Activated naive CD4-positive, alpha-beta T cell treated with anti-CD3 and anti-CD28 coated beads for 36 hours (primary cell): ENCODE measurements at regions not wholly inside any gene's neighbourhood (a gene's known extent, or its start where the extent isn't known, plus 50 kb on each side); places are given as distances from the start of the nearest gene placed in this dataset.
A peak's percentile ranks its signal among the peaks of the same experiment; 100 is the strongest.
"Not testable (repeated sequence)": the region's sequence is repeated elsewhere in the genome, so short reads cannot be mapped to it uniquely, and the experiment has no call there.

ENCODE experiments used
- CTCF ChIA-PET: fragments of 350-600 bp; sonication (Branson Sonifier 250); formaldehyde crosslinking; loops from one replicate; lab custom pipeline; 2021; ENCODE audit warnings: antibody characterized with exemption; lab: Charles Lee
- DNase-seq: peaks from one replicate; pipeline ENCODE4 v3.0.0-alpha.2; 2020
- H3K27ac Mint-ChIP-seq: one replicate; pipeline ENCODE4 v1.8.0; 2021; ENCODE audit warnings: mild to moderate bottlenecking, mixed read lengths
- H3K27me3 Mint-ChIP-seq: one replicate; pipeline ENCODE4 v1.8.0; 2021; ENCODE audit warnings: low read depth, mixed read lengths
- H3K36me3 Mint-ChIP-seq: one replicate; pipeline ENCODE4 v1.8.0; 2021; ENCODE audit warnings: low read depth, mixed read lengths
- H3K4me1 Mint-ChIP-seq: one replicate; pipeline ENCODE4 v1.8.0; 2021; ENCODE audit warnings: low read depth, mixed read lengths
- H3K4me3 Mint-ChIP-seq: one replicate; pipeline ENCODE4 v1.8.0; 2021; ENCODE audit warnings: mild to moderate bottlenecking, moderate library complexity, mixed read lengths
- H3K9me3 Mint-ChIP-seq: one replicate; pipeline ENCODE4 v1.8.0; 2021; ENCODE audit warnings: mixed read lengths
- intact Hi-C: fragments of 100-400 bp; cut with micrococcal nuclease; formaldehyde crosslinking; loops from one replicate; pipeline ENCODE4 v1.15.1; 2023

GRCh38 chr12:131639270-131639940, 71.5 kb upstream of the SFSWAP start:
- Mint-ChIP-seq H3K27me3 (no peaks in the 10 kb centered on the region), H3K36me3 (no peaks in the 10 kb centered on the region), H3K9me3 (no peaks in the 10 kb centered on the region), H3K4me3 (no peak overlapping the region), H3K27ac (no peak overlapping the region), H3K4me1 (no peaks in the 10 kb centered on the region)
- DNase-seq: no peak
- CTCF ChIA-PET: interaction anchor here (0.5 kb wide), 1 partner anchor 104 kb away, joined by 3 read pairs; no protein-coding TSS in a partner anchor
- intact Hi-C loops: no loop called here

DNA sequence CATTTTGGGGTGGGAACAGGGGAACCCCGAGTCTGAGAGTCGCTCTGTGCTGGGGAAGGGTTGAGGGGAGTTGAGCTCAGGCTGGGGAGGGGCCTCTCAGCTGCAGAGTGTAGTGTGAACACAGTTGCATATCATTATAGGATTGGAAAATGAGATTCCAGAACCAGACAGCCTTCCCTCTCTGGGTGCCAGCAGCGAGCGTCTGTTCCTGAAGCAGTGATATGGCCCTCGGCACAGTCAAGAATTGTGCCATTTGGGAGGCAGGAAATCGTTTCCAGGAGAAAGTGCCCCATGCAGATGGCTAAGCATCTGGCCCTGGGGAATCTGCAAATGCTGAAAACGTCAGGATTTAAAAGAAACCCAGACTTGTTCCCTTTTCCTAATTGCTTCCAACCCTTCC, 70.4 kb upstream of the SFSWAP start:
- Mint-ChIP-seq H3K4me3 (no peak overlapping the region), H3K27ac (no peak overlapping the region), H3K27me3 (no peaks in the 10 kb centered on the region), H3K4me1 (no peaks in the 10 kb centered on the region), H3K9me3 (no peaks in the 10 kb centered on the region), H3K36me3 (no peaks in the 10 kb centered on the region)
- no peak for DNase-seq
- CTCF ChIA-PET: interaction anchor here (0.6 kb wide), 1 partner anchor 563 kb away, joined by 3 read pairs; no protein-coding TSS in a partner anchor
- intact Hi-C loops: loop anchor here (5.0 kb wide), 1 partner anchor 328 kb away; no protein-coding TSS in a partner anchor

DNA sequence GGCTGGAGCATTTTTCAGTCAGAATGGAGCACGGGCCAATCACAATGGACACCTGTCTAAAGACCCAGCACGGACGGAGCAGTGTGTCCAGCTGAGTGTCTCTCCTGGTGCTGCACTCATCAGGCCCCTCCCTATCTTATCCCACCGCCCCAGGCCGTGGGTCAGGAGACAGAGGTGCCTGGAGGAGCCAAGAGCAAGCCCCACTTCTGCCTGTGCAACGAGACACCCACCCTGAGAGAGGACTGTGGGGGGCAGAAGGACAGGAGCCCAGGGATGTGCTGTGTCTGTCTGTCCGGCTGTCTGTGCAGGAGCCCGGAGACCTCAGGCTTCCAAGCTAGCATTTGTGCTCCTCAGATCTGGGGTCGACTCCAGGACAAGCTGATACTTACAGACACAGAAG, 69.6 kb upstream of the SFSWAP start:
- Mint-ChIP-seq H3K9me3 (no peaks in the 10 kb centered on the region), H3K4me1 (no peaks in the 10 kb centered on the region), H3K27me3 (no peaks in the 10 kb centered on the region), H3K27ac (no peak overlapping the region), H3K4me3 (no peak overlapping the region), H3K36me3 (no peaks in the 10 kb centered on the region)
- CTCF ChIA-PET: no interaction called here
- intact Hi-C loops: loop anchor here (5.0 kb wide), 1 partner anchor 329 kb away; no protein-coding TSS in a partner anchor
- DNase-seq: no peak

DNA sequence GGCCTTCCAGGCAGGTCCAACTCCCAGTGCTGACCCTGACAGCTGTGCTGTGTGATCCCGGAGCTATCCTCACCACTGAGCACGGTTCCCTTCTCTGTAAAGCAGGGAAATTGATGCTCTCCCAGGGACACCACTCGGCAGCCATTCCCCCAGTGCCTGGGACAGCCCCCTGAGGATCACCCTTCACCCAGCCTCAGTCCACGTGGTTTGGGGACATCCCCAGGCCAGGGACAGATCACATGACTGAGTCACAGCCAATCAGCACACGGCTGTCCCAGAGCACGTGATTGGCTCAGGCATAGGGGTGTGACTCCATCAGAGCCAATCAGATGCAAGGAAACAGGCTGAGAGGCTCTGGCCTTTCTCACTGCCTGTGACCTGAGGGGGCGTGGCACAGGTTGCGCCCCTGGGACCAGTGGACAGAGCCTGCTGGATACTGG, 68.8 kb upstream of the SFSWAP start:
- no peak overlapping the region for H3K4me3 Mint-ChIP-seq
- no peaks in the 10 kb centered on the region for H3K27me3 Mint-ChIP-seq
- CTCF ChIA-PET: no interaction called here
- DNase-seq: peak; percentile 20
- H3K9me3 Mint-ChIP-seq: no peaks in the 10 kb centered on the region
- no peaks in the 10 kb centered on the region for H3K4me1 Mint-ChIP-seq
- intact Hi-C loops: loop anchor here (5.0 kb wide), 1 partner anchor 330 kb away; no protein-coding TSS in a partner anchor
- no peaks in the 10 kb centered on the region for H3K36me3 Mint-ChIP-seq
- H3K27ac Mint-ChIP-seq: no peak overlapping the region

DNA sequence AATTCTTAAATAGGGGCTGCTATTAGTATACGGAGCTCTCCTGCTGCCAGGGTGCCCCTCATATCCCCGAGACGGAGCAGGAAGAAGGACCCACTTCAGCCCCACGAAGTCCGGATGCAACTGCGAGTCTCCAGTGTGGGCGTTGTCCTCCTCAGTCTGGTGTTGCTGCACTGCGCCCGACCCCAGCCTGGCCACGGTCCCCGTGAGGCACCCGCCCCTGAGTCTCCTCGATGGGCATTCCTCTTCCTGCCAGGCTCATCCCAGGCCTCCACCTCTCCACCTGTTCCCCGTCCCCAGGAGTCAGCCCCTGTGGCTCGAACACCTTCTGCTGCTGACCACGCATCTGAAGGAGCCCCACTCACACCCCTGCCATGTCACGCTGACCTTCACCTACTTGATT, 68.1 kb upstream of the SFSWAP start:
- Mint-ChIP-seq H3K4me1 (no peaks in the 10 kb centered on the region), H3K27me3 (peaks cover 3% of the 10 kb centered on the region), H3K27ac (no peak overlapping the region), H3K9me3 (no peaks in the 10 kb centered on the region), H3K36me3 (no peaks in the 10 kb centered on the region), H3K4me3 (no peak overlapping the region)
- DNase-seq: no peak
- intact Hi-C loops: loop anchor here (5.0 kb wide), 1 partner anchor 330 kb away; no protein-coding TSS in a partner anchor
- CTCF ChIA-PET: no interaction called here

DNA sequence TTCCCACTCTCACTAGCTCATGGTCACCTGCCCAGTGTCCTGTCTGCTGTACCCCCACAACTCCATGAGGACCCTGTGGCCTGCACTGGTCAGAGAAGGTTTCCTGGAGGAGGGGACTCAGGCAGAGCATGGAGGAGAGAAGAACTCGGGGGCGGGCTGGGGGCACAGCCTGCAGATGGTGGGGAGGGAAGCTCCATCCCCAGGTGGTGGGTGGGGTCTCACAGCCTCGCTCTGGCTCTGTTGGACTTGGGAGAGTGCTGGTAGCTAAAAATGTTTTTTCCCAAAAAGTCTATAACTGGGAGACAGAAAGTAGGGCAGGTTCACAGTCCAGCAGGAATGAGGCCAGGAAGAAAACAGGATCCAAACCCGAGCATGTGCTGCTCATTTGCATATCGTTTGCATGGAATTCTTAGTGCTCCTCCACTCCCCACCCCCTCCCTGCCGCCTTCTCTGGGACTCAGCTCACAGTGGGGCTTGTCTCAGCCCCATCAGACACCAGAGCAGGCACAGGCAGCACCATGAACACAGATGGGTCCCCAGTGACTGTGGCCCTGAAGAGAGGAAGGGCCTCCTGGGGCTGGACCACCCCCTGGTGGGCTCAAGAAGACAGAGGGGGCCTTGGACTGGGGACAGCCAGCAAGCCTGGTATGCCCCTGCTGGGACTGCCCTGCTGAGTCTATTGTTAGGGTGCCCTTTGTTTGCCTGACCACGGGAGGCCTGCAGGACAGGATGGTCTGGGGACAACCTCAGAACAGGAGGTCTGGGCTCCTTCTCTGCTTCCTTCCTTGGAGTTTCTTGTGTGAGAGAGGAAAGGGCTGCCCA, 67.0 kb upstream of the SFSWAP start:
- Mint-ChIP-seq H3K27ac (no peak overlapping the region), H3K9me3 (no peaks in the 10 kb centered on the region), H3K36me3 (no peaks in the 10 kb centered on the region), H3K27me3 (peaks cover 3% of the 10 kb centered on the region), H3K4me1 (no peaks in the 10 kb centered on the region), H3K4me3 (no peak overlapping the region)
- CTCF ChIA-PET: no interaction called here
- DNase-seq: no peak
- intact Hi-C loops: loop anchor here (5.0 kb wide), 1 partner anchor 332 kb away; no protein-coding TSS in a partner anchor

DNA sequence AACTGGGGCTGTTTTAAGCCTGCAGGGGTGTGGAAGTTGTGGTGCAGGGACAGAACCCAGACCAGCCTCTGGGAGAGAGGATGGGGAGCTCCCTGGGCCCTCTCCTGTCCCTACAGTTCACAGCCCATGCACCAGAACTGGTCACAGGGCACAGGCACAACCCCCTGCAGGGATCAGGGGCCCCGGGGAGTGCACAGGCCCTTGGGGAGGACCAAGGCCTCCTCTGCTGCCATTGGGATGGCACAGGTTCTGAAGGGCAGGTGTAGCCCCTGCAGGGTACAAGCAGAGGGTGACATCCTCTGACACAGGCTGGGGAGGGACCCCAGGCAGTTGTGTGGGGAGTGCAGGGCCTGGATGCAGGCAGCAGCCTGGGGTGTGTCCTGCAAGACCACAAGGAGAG, 66.4 kb upstream of the SFSWAP start:
- Mint-ChIP-seq H3K27ac (no peak overlapping the region), H3K36me3 (no peaks in the 10 kb centered on the region), H3K4me3 (no peak overlapping the region), H3K9me3 (no peaks in the 10 kb centered on the region), H3K27me3 (peaks cover 3% of the 10 kb centered on the region), H3K4me1 (no peaks in the 10 kb centered on the region)
- intact Hi-C loops: loop anchor here (5.0 kb wide), 1 partner anchor 332 kb away; no protein-coding TSS in a partner anchor
- CTCF ChIA-PET: no interaction called here
- DNase-seq: no peak

- DNase-seq, H3K4me3 Mint-ChIP-seq, H3K4me1 Mint-ChIP-seq, H3K9me3 Mint-ChIP-seq, H3K27me3 Mint-ChIP-seq, H3K27ac Mint-ChIP-seq, CTCF ChIA-PET, H3K36me3 Mint-ChIP-seq: not testable (repeated sequence)
- intact Hi-C loops: loop anchor here (5.0 kb wide), 1 partner anchor 333 kb away; no protein-coding TSS in a partner anchor
These were observed 66.0 kb upstream of the SFSWAP start for GRCh38 chr12:131644917-131645316.

DNA sequence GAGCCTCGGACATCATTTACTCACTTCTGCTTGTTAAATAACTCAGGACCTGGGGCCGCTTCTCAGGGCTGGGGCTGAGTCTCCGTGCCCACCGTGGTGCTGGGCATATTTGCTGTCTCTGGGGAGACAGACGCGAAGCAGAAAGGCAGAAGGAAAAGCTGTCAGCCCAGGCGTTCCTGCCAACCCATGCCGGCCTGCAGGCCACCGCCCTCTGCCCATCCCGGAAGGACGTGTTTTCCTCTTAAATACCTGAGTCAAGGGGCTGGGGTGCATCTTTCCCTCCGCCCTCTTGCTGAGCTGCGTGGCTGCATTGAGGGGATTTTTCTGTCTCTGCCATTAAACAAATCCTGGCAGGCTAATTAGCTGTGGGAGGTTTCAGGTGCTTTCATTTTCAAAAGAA, 65.3 kb upstream of the SFSWAP start:
- H3K36me3 Mint-ChIP-seq, DNase-seq, H3K4me1 Mint-ChIP-seq, H3K27ac Mint-ChIP-seq, H3K9me3 Mint-ChIP-seq, H3K27me3 Mint-ChIP-seq, intact Hi-C loops, CTCF ChIA-PET, H3K4me3 Mint-ChIP-seq: not testable (repeated sequence)

DNA sequence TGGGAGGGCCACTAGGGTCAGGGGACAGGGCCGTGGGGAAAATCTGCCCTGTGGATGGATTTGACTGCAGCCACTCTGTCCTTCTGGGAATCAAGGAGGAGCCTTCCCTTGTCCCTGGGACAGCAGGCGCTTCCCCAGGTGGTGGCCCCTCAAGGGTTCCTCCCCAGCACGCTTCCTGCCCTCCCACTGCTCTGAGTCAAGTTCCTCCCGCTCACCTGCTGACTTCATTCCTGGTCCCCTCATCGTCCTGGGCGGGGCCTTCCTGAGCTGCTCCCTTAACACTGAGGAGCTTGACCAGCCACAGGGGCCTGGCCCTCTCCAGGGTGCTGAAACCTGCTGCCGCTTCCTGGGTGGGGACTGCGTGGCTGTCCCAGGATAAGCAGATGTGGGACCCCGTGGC, 64.4 kb upstream of the SFSWAP start:
- H3K4me1 Mint-ChIP-seq, H3K27me3 Mint-ChIP-seq, H3K36me3 Mint-ChIP-seq, H3K4me3 Mint-ChIP-seq, CTCF ChIA-PET, H3K9me3 Mint-ChIP-seq, intact Hi-C loops, H3K27ac Mint-ChIP-seq, DNase-seq: not testable (repeated sequence)

GRCh38 chr12:131647667-131648066, 63.2 kb upstream of the SFSWAP start:
- CTCF ChIA-PET: no interaction called here
- H3K27ac Mint-ChIP-seq: no peak overlapping the region
- intact Hi-C loops: no loop called here

GRCh38 chr12:131655469-131656174, 55.3 kb upstream of the SFSWAP start:
- H3K4me3 Mint-ChIP-seq, H3K4me1 Mint-ChIP-seq, intact Hi-C loops, H3K9me3 Mint-ChIP-seq, H3K27ac Mint-ChIP-seq, DNase-seq, H3K36me3 Mint-ChIP-seq, H3K27me3 Mint-ChIP-seq, CTCF ChIA-PET: not testable (repeated sequence)

More at GRCh38 chr12:131647667-131648066, 63.2 kb upstream of the SFSWAP start:
- Mint-ChIP-seq H3K4me3 (no peak overlapping the region), H3K9me3 (no peaks in the 10 kb centered on the region), H3K27me3 (peaks cover 3% of the 10 kb centered on the region), H3K36me3 (no peaks in the 10 kb centered on the region), H3K4me1 (no peaks in the 10 kb centered on the region)
- no peak for DNase-seq
